SK-N-SH treated with all-trans-retinoic acid at 6 μM for 48 hours (cell line): ENCODE measurements at regions not wholly inside any gene's neighbourhood (a gene's known extent, or its start where the extent isn't known, plus 50 kb on each side); places are given as distances from the start of the nearest gene placed in this dataset.

ENCODE experiments used
- ATAC-seq: fragments of 200-7000 bp; cut with Tn5 transposase; 3 replicates; pipeline ENCODE4 v1.9.1; 2020; ENCODE audit warnings: mild to moderate bottlenecking, moderate library complexity
- ARNTL ChIP-seq: fragments of 450-650 bp; formaldehyde crosslinking; IDR thresholded peaks from 2 replicates; pipeline ENCODE4 v1.5.0; 2020; ENCODE audit warnings: low read depth, mild to moderate bottlenecking, moderate library complexity, borderline replicate concordance
- BACH2 ChIP-seq: fragments of 250-450 bp; sonication (Bioruptor Pico); IDR thresholded peaks from 2 replicates; pipeline ENCODE4 v1.9.0; 2021; ENCODE audit warnings: mild to moderate bottlenecking, borderline replicate concordance
- CSDC2 ChIP-seq: fragments of 250-450 bp; sonication (Bioruptor Pico); IDR thresholded peaks from 2 replicates; pipeline ENCODE4 v1.5.0; 2020; ENCODE audit warnings: mild to moderate bottlenecking, moderate library complexity
- ESRRG ChIP-seq: fragments of 250-450 bp; sonication (Bioruptor Pico); IDR thresholded peaks from 2 replicates; pipeline ENCODE4 v1.6.1; 2021; ENCODE audit warnings: mild to moderate bottlenecking
- GLIS3 ChIP-seq: fragments of 250-450 bp; sonication (Bioruptor Pico); IDR thresholded peaks from 2 replicates; pipeline ENCODE4 v1.5.0; 2020; ENCODE audit warnings: mild to moderate bottlenecking, moderate library complexity
- ISL1 ChIP-seq: fragments of 250-450 bp; sonication (Bioruptor Pico); IDR thresholded peaks from 2 replicates; pipeline ENCODE4 v2.1.2; 2022; ENCODE audit warnings: mild to moderate bottlenecking, moderate library complexity
- PATZ1 ChIP-seq: fragments of 250-450 bp; sonication (Bioruptor Pico); IDR thresholded peaks from 2 replicates; pipeline ENCODE4 v1.8.0; 2020; ENCODE audit warnings: mild to moderate bottlenecking, moderate library complexity, borderline replicate concordance
- POU6F1 ChIP-seq: fragments of 250-450 bp; sonication (Bioruptor Pico); IDR thresholded peaks from 2 replicates; pipeline ENCODE4 v1.8.0; 2021; ENCODE audit warnings: low read depth, mild to moderate bottlenecking, moderate library complexity, borderline replicate concordance
- PPARA ChIP-seq: fragments of 250-450 bp; sonication (Bioruptor Pico); IDR thresholded peaks from 2 replicates; pipeline ENCODE4 v1.5.0; 2020; ENCODE audit warnings: mild to moderate bottlenecking, borderline replicate concordance
- RARB ChIP-seq: fragments of 250-450 bp; sonication (Bioruptor Pico); IDR thresholded peaks from 2 replicates; pipeline ENCODE4 v1.8.0; 2021; ENCODE audit warnings: mild to moderate bottlenecking, moderate library complexity
- SNAI2 ChIP-seq: fragments of 250-450 bp; sonication (Bioruptor Pico); IDR thresholded peaks from 2 replicates; pipeline ENCODE4 v1.5.0; 2020; ENCODE audit warnings: mild to moderate bottlenecking, moderate library complexity
- TCF4 ChIP-seq: fragments of 250-450 bp; sonication (Bioruptor Pico); IDR thresholded peaks from 2 replicates; pipeline ENCODE4 v1.8.0; 2021; ENCODE audit warnings: mild to moderate bottlenecking, moderate library complexity, borderline replicate concordance
- TOX ChIP-seq: fragments of 250-450 bp; sonication (Bioruptor Pico); IDR thresholded peaks from 2 replicates; pipeline ENCODE4 v1.8.0; 2021; ENCODE audit warnings: mild to moderate bottlenecking, moderate library complexity, borderline replicate concordance
- TSHZ2 ChIP-seq: fragments of 250-450 bp; sonication (Bioruptor Pico); IDR thresholded peaks from 2 replicates; pipeline ENCODE4 v1.5.0; 2020; ENCODE audit warnings: mild to moderate bottlenecking, moderate library complexity
- ZC3H10 ChIP-seq: fragments of 250-450 bp; sonication (Bioruptor Pico); IDR thresholded peaks from 2 replicates; pipeline ENCODE4 v1.5.1; 2021; ENCODE audit warnings: mild to moderate bottlenecking, moderate library complexity
- ZFP3 ChIP-seq: fragments of 250-450 bp; sonication (Bioruptor Pico); IDR thresholded peaks from 2 replicates; pipeline ENCODE4 v1.5.0; 2020; ENCODE audit warnings: mild to moderate bottlenecking, moderate library complexity
- ZFP30 ChIP-seq: fragments of 450-650 bp; formaldehyde crosslinking; IDR thresholded peaks from 2 replicates; pipeline ENCODE4 v1.5.0; 2022; ENCODE audit warnings: mild to moderate bottlenecking, moderate library complexity
- ZNF565 ChIP-seq: fragments of 450-650 bp; formaldehyde crosslinking; conservative IDR thresholded peaks from 2 replicates; pipeline ENCODE4 v1.5.0; 2020; ENCODE audit warnings: low read depth, mild to moderate bottlenecking, moderate library complexity
- ZNF70 ChIP-seq: fragments of 450-650 bp; formaldehyde crosslinking; IDR thresholded peaks from 2 replicates; pipeline ENCODE4 v1.5.0; 2020; ENCODE audit warnings: mild to moderate bottlenecking, moderate library complexity
- ZNF8 ChIP-seq: fragments of 450-650 bp; formaldehyde crosslinking; IDR thresholded peaks from 2 replicates; pipeline ENCODE4 v1.5.0; 2020; ENCODE audit warnings: mild to moderate bottlenecking, moderate library complexity
- TF ChIP-seq, protein P1 (sequence below): fragments of 250-450 bp; sonication (Bioruptor Pico); IDR thresholded peaks from 2 replicates; pipeline ENCODE4 v1.5.1; 2020; ENCODE audit warnings: low read depth, mild to moderate bottlenecking, moderate library complexity

DNA sequence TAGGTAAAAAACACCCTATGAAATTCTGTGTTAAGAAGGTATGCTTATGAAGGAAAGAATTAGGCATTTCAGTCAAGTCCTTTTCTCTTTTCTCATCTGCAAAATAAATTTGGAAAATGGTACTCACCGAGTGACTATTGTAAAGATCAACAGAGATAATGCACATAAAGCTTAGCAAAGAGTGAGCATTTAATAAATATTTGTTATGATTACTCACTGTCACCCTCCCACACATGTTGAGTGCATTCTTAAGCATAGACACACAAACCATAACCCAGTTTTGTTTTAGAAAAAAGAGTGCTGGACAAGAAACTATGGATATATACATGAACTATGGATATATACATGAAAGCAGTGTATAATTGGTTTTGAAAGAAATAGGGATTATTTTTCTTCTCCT, 54.7 kb upstream of the PRLR start (continued):
- TF ChIP-seq ESRRG (CRISPR knock-in tag) (no peak), GLIS3 (CRISPR knock-in tag) (no peak), ZNF8 (CRISPR knock-in tag) (no peak)

- no peak for ATAC-seq
- TF ChIP-seq PATZ1 (CRISPR knock-in tag) (no peak), ZFP3 (no peak), ZNF70 (CRISPR knock-in tag) (no peak), BACH2 (no peak), TCF4 (CRISPR knock-in tag) (no peak), ISL1 (CRISPR knock-in tag) (no peak), CSDC2 (CRISPR knock-in tag) (no peak)
Measured at GRCh38 chr5:35284364-35284763, 54.1 kb upstream of the PRLR start.

DNA sequence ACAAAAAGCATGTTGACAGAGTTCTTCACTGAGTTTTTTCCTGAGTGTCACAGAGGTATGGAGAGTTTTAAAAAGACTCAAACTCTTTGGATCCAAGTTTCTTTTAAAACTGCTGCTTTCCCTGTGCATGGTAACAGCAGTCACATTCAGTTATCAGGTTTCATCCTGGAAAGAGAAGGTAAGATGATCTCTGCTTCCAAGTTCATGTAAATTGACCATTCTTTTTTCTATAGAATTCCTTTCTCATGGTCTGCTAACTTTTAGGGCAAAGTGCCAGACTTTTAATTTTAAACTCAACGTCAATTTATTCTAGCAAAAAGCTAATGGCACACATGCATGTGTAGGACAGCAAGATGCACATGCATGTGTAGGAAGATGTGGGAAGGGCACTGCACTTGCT, 52.5 kb upstream of the PRLR start:
- no peak for ATAC-seq
- TF ChIP-seq POU6F1 (CRISPR knock-in tag) (no peak), TOX (no peak), CSDC2 (CRISPR knock-in tag) (no peak), ZFP30 (no peak), RARB (no peak), ZNF565 (CRISPR knock-in tag) (no peak), ZC3H10 (CRISPR knock-in tag) (no peak), GLIS3 (CRISPR knock-in tag) (no peak), TSHZ2 (no peak), ESRRG (CRISPR knock-in tag) (no peak), ISL1 (CRISPR knock-in tag) (no peak), ZNF70 (CRISPR knock-in tag) (no peak), PPARA (CRISPR knock-in tag) (no peak), ZNF8 (CRISPR knock-in tag) (no peak)
- TF ChIP-seq, protein P1, sequence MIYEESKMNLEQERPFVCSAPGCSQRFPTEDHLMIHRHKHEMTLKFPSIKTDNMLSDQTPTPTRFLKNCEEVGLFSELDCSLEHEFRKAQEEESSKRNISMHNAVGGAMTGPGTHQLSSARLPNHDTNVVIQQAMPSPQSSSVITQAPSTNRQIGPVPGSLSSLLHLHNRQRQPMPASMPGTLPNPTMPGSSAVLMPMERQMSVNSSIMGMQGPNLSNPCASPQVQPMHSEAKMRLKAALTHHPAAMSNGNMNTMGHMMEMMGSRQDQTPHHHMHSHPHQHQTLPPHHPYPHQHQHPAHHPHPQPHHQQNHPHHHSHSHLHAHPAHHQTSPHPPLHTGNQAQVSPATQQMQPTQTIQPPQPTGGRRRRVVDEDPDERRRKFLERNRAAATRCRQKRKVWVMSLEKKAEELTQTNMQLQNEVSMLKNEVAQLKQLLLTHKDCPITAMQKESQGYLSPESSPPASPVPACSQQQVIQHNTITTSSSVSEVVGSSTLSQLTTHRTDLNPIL (CRISPR knock-in tag) = no peak

DNA sequence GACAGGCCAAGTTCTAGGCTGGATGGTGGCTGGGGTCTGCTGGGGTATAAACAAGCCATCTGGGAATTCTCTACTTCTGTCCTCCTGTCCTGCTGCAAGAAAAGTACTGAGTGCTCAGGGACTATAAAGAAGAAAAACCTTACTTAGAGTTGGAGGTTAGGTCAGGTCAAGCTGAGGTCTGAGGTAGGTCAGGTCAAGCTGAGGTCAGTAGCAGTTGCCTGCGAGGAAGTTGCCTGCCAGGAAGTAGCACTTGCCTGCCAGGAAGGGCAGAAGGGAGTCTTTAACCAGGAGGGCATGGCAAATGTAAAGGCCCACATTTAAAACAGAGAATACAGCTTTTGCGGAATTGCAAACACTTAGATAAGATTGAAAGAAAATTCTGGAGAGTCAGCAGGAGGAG, 51.3 kb upstream of the PRLR start:
- ATAC-seq = no peak
- TF ChIP-seq SNAI2 (no peak), ZFP3 (no peak), ZNF565 (CRISPR knock-in tag) (no peak), ZFP30 (no peak), CSDC2 (CRISPR knock-in tag) (no peak), GLIS3 (CRISPR knock-in tag) (no peak), TCF4 (CRISPR knock-in tag) (no peak), ARNTL (no peak)
